ENCODE measurements at regions not wholly inside any gene's neighbourhood (a gene's known extent, or its start where the extent isn't known, plus 50 kb on each side); places are given as distances from the start of the nearest gene placed in this dataset.
"Not testable (repeated sequence)": the region's sequence is repeated elsewhere in the genome, so short reads cannot be mapped to it uniquely, and the experiment has no call there.

DNA sequence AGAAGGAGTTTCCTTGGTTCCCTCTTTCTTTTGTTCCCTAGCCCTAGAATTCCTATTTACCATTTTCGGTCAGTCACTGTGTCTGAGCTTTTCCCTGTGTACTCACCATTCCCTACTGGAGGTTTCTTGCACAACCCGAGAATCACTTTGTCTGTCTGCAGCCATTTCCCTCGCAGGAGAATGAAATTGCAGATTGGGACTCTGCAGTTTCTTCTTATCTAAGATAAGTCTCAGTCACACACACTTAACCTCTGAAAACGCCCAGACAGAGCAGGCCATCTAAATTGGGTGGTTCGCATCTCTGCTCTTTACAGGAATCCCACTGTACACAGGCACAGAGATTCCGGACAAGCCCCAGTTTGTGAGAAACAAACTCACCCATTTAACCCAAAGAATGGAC, 58.6 kb upstream of the CNTNAP2 start:
- no peak for DNase-seq
- intact Hi-C loops (cut with DNase I) = no loop called here

- DNase-seq = no peak
- intact Hi-C loops (cut with DNase I) = no loop called here
These were observed 61.7 kb upstream of the CNTNAP2 start for GRCh38 chr7:146054909-146055308.

DNA sequence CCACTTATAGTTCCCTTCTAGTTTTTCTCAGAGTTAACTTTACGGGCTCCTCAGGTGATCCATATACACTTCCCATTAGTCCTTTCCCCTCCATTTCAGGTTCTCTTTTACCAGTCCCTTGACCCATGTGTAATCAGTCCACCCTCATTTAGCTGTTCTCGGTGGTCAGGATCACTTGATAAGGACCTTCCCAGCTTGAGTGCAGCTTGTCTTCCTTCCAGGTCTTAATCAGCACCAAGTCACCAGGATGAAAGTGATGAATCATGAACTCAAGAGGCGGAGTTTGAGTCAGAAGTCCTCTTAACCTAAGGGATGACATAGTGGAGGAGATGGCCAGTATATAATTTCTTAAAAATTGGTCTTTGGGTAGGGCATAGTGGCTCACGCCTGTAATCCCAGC, 63.1 kb upstream of the CNTNAP2 start:
- no peak for DNase-seq
- intact Hi-C loops (cut with DNase I) = no loop called here

DNA sequence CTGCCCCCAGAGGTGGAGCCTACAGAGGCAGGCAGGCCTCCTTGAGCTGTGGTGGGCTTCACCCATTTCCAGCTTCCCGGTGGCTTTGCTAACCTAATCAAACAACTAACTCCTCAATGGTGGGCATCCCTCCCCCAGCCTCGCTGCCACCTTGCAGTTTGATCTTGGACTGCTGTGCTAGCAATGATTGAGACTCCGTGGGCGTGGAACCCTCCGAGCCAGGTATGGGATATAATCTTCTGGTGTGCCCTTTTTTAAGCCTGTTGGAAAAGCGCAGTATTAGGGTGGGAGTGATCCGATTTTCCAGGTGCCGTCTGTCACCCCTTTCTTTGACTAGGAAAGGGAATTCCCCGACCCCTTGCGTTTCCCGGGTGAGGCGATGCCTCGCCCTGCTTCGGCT, 73.3 kb upstream of the CNTNAP2 start:
- intact Hi-C loops (cut with DNase I) = not testable (repeated sequence)
- peak in 1 of 10 donors; percentile 63 for DNase-seq

GRCh38 chr7:146028251-146028750, 88.3 kb upstream of the CNTNAP2 start:
- no peak for DNase-seq
- intact Hi-C loops (cut with DNase I) = no loop called here

- no peak for DNase-seq
- intact Hi-C loops (cut with DNase I) = no loop called here
These were observed 89.4 kb upstream of the CNTNAP2 start for GRCh38 chr7:146027243-146027642.

DNA sequence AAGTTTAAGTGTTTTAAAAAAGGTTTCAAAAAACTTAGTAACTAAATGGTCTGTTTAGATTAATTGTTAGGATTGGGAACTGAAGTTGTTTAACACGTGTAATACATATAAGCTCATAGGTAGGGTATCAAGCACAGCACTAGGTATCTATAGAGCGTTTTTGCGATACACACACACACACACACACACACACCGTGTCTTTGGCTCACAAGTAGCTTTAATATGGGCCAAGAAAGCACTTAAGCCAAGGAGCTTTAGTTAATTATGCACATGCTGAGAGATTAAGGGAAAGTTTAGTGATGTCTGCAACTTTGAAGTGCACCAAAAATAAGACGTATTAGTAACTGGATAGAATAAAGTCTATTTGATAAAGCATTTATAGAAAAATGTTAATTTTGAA, 93.8 kb upstream of the CNTNAP2 start:
- DNase-seq = no peak
- intact Hi-C loops (cut with DNase I) = no loop called here

- intact Hi-C loops (cut with DNase I) = not testable (repeated sequence)
- DNase-seq = peak in 1 of 10 donors; percentile 48
These were observed 97.3 kb upstream of the CNTNAP2 start for GRCh38 chr7:146019041-146020004.

GRCh38 chr7:146017366-146017765, 99.2 kb upstream of the CNTNAP2 start:
- intact Hi-C loops (cut with DNase I); DNase-seq: not testable (repeated sequence)

DNA sequence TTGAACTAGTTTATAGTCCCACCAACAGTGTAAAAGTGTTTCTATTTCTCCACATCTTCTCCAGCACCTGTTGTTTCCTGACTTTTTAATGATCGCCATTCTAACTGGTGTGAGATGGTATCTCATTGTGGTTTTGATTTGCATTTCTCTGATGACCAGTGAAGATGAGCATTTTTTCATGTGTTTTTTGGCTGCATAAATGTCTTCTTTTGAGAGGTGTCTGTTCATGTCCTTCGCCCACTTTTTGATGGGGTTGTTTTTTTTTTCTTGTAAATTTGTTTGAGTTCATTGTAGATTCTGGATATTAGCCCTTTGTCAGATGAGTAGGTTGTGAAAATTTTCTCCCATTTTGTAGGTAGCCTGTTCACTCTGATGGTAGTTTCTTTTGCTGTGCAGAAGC, 102.4 kb upstream of the CNTNAP2 start:
- DNase-seq; intact Hi-C loops (cut with DNase I): not testable (repeated sequence)

GRCh38 chr7:146008293-146008692, 108.3 kb upstream of the CNTNAP2 start:
- intact Hi-C loops (cut with DNase I) = no loop called here
- peak in 1 of 10 donors; percentile 36 for DNase-seq

GRCh38 chr7:146004805-146005204, 111.8 kb upstream of the CNTNAP2 start:
- no peak for DNase-seq
- intact Hi-C loops (cut with DNase I) = no loop called here

DNA sequence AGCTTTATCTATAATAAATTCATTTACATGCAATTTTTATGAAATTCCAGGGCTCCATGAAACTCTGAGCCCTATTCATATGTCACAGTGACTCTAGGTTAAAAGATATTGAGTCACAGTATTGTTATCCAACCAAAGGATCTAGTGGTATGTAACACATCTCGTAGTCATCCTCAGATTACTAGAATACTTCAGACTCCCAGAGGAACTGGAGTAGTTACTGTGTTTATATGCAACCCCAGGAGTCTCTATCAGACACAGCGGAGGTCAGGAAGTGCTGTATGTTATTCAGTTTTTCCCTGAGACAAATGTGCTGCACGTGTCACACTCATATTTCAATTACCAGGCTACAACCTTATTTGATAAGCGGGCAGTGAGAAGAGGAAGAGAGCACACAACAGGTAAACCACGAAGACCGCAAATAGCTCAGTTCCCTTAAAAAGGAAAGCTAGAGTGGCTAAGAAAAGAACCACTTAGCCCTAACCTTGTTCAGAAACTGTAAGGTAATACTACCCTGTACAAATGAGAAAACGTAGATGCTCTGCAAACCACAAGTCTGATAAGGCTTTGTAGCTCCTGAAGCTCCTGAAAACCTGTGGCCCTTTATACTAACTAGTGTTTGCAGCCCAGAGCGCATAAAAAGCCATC, 114.0 kb upstream of the CNTNAP2 start:
- DNase-seq = no peak
- intact Hi-C loops (cut with DNase I) = no loop called here

DNA sequence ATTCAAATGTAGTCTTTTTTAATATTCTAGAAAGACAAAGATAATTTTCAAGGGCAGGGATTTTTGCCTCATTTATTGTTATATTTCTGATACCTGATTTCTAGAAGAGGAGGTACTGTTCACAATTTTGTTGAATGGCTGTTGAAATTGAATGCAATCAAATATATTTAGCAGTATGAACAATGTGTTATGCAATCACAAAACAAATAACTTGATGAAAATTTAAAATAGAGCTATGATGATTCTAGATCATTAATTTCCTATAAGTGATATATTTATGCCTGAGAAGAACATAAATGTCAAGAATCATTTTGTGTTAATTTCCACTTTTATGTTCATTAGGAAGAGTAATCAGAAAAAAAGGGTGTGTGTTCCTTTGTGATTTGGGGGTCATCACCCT, 114.6 kb upstream of the CNTNAP2 start:
- DNase-seq = no peak
- intact Hi-C loops (cut with DNase I) = no loop called here

DNA sequence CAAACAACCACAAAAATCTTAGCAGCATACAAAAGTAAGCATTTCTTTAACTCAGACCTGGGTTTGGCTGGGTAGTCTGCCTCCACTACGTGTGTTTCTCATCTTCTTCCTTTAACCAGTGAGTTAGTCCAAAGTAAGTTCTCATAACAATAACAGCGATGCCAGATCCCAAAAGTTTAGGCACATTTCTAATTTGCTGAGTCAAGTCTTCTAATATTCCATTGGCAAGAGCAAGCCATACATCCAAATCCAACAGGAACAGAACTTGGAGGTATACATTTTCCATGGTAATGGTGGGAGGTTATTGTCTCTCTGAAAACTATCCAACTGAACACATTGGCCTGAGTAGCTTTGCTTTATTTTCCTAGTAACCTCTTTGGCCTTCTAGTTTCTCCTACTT, 115.7 kb upstream of the CNTNAP2 start:
- intact Hi-C loops (cut with DNase I) = no loop called here
- DNase-seq = no peak

DNA sequence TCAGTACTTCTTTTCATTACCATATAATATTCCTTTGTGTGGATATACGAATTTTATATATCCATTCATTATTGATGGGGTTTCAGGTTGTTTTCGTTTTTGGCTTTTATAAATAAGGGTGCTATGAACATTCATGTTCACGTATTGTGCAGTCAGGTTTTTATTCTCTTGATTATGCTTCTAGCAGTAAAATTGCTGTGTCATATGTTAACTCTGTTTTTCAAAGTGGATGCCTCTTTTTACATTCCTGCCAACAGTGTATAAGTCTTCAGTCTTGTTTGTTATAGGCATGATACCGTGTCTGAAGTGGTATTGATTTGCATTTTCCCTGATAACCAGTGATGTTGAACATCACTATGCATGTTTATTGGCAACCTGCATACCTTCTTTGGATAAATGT, 127.1 kb upstream of the CNTNAP2 start:
- DNase-seq = no peak
- intact Hi-C loops (cut with DNase I) = no loop called here

GRCh38 chr7:145986248-145986874, 130.2 kb upstream of the CNTNAP2 start:
- no peak for DNase-seq
- intact Hi-C loops (cut with DNase I) = no loop called here

DNA sequence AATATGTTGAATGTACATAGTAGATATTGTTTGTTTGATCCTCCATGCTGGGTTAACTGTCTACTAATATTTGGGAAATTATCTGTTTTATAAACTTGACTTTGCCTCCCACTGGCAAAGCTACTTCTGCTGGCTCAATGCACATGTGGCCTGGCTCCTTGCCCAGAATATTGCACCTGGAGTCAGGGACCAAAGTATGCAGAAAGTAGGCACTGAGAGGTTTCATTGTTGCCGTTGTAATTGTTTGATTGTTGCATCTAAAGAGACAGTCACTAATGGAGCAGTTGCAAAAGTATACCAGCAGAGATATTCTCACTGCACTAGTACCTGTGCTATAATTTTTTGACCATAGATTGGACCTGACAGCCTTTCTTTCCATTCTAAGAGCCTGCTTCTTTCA, 137.8 kb upstream of the CNTNAP2 start:
- intact Hi-C loops (cut with DNase I) = no loop called here
- DNase-seq = no peak

GRCh38 chr7:145959981-145960380, 156.6 kb upstream of the CNTNAP2 start:
- intact Hi-C loops (cut with DNase I) = no loop called here
- no peak for DNase-seq

GRCh38 chr7:145957160-145957890, 159.3 kb upstream of the CNTNAP2 start:
- intact Hi-C loops (cut with DNase I) = no loop called here
- DNase-seq = no peak

GRCh38 chr7:145951566-145951965, 165.0 kb upstream of the CNTNAP2 start:
- intact Hi-C loops (cut with DNase I) = no loop called here
- no peak for DNase-seq
